Endodermal cell (in vitro differentiated cells): ENCODE measurements at regions not wholly inside any gene's neighbourhood (a gene's known extent, or its start where the extent isn't known, plus 50 kb on each side); places are given as distances from the start of the nearest gene placed in this dataset.

Experiments used
- DNase-seq: peaks from one replicate; pipeline ENCODE4 v3.0.0-alpha.2; 2017
- H3K27ac ChIP-seq: 2 replicates; pipeline ENCODE4 v1.5.1; 2013; ENCODE audit warnings: mild to moderate bottlenecking, low read depth, low read length, moderate library complexity
- H3K27me3 ChIP-seq: 2 replicates; pipeline ENCODE4 v1.6.1; 2013; ENCODE audit warnings: mild to moderate bottlenecking, low read length, moderate library complexity; ENCODE audit not compliant: insufficient read depth, control insufficient read depth, poor library complexity, severe bottlenecking
- H3K36me3 ChIP-seq: 2 replicates; pipeline ENCODE4 v1.7.0; 2013; ENCODE audit warnings: mild to moderate bottlenecking, low read length, moderate library complexity; ENCODE audit not compliant: control insufficient read depth, insufficient read depth
- H3K4me1 ChIP-seq: one replicate; pipeline ENCODE4 v1.7.0; 2013; ENCODE audit warnings: low read length; ENCODE audit not compliant: control insufficient read depth, insufficient read depth
- H3K4me3 ChIP-seq: 2 replicates; pipeline ENCODE4 v1.5.1; 2013; ENCODE audit warnings: mild to moderate bottlenecking, low read length, moderate library complexity
- H3K9ac ChIP-seq: 2 replicates; pipeline ENCODE4 v1.6.1; 2013; ENCODE audit warnings: mild to moderate bottlenecking, low read length, moderate library complexity; ENCODE audit not compliant: poor library complexity, severe bottlenecking; ENCODE audit errors: extremely low read depth
- H3K9me3 ChIP-seq: 2 replicates; pipeline ENCODE4 v1.6.1; 2013; ENCODE audit warnings: mild to moderate bottlenecking, low read length, moderate library complexity; ENCODE audit not compliant: control insufficient read depth
- H3K27ac Mint-ChIP-seq: 2 replicates; pipeline ENCODE4 v1.8.0; 2020; ENCODE audit warnings: mixed read lengths
- H3K27me3 Mint-ChIP-seq: 2 replicates; pipeline ENCODE4 v1.8.0; 2021; ENCODE audit warnings: mild to moderate bottlenecking, mixed read lengths; ENCODE audit not compliant: insufficient read depth
- H3K36me3 Mint-ChIP-seq: 2 replicates; pipeline ENCODE4 v1.8.0; 2020; ENCODE audit warnings: low read depth, mixed read lengths
- H3K4me1 Mint-ChIP-seq: 2 replicates; pipeline ENCODE4 v1.8.0; 2020; ENCODE audit warnings: mixed read lengths
- H3K4me3 Mint-ChIP-seq: 2 replicates; pipeline ENCODE4 v1.8.0; 2020; ENCODE audit warnings: mild to moderate bottlenecking, moderate library complexity, mixed read lengths
- H3K9me3 Mint-ChIP-seq: 2 replicates; pipeline ENCODE4 v1.8.0; 2020; ENCODE audit warnings: mild to moderate bottlenecking, mixed read lengths
- WGBS, 2 experiments: methylation state at CpG; one replicate each; pipeline versions ENCODE4 v1.1.5 to v1.1.7; 2013; ENCODE audit warnings: missing lambda C conversion rate in 2 of 2, mixed read lengths in 1 of 2; ENCODE audit not compliant: insufficient coverage in 1 of 2, insufficient read length in 1 of 2; 5-methylcytosine and 5-hydroxymethylcytosine counted together
- TF ChIP-seq, protein P1 (sequence below): fragments of 200-600 bp; sonication (generic); conservative IDR thresholded peaks from 2 replicates; pipeline ENCODE4 v1.5.0; 2021; ENCODE audit warnings: antibody characterized with exemption, mild to moderate bottlenecking

DNA sequence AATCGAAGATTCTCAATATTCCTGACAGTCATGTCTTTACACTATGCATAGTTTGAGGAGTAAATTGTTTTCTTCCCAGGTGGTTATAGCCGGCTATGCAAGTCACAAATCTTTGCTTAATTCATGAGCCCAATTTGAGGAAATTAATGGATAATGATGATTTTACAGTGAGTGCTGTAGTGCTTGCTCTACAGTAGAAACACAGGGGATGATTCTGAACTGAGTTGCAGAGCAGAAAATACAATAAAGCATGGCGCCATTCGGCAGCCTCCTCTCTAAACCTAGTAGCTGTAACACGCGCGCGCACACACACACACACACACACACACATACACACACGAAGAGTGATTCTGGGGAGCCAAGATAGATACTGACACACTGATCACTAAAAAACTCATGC, 181.7 kb upstream of the DPH6 start:
- DNase-seq, result no peak
- Histone ChIP-seq H3K9me3 (no peaks in the 10 kb centered on the region), H3K9ac (no peak overlapping the region), H3K36me3 (no peaks in the 10 kb centered on the region), H3K27ac (no peak overlapping the region), H3K27me3 (no peaks in the 10 kb centered on the region), H3K4me3 (no peak overlapping the region), H3K4me1 (no peaks in the 10 kb centered on the region)
- H3K4me1 Mint-ChIP-seq, result peaks cover 8% of the 10 kb centered on the region
- no peak overlapping the region for H3K27ac Mint-ChIP-seq
- TF ChIP-seq, protein P1, sequence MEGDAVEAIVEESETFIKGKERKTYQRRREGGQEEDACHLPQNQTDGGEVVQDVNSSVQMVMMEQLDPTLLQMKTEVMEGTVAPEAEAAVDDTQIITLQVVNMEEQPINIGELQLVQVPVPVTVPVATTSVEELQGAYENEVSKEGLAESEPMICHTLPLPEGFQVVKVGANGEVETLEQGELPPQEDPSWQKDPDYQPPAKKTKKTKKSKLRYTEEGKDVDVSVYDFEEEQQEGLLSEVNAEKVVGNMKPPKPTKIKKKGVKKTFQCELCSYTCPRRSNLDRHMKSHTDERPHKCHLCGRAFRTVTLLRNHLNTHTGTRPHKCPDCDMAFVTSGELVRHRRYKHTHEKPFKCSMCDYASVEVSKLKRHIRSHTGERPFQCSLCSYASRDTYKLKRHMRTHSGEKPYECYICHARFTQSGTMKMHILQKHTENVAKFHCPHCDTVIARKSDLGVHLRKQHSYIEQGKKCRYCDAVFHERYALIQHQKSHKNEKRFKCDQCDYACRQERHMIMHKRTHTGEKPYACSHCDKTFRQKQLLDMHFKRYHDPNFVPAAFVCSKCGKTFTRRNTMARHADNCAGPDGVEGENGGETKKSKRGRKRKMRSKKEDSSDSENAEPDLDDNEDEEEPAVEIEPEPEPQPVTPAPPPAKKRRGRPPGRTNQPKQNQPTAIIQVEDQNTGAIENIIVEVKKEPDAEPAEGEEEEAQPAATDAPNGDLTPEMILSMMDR, result no peak
- H3K27me3 Mint-ChIP-seq, result no peaks in the 10 kb centered on the region
- H3K9me3 Mint-ChIP-seq, result no peaks in the 10 kb centered on the region
- WGBS, 2 experiments, result 81 to 85% methylated on average over 6 to 9 of the region's 9 CpGs
- no peak overlapping the region for H3K4me3 Mint-ChIP-seq
- no peaks in the 10 kb centered on the region for H3K36me3 Mint-ChIP-seq

DNA sequence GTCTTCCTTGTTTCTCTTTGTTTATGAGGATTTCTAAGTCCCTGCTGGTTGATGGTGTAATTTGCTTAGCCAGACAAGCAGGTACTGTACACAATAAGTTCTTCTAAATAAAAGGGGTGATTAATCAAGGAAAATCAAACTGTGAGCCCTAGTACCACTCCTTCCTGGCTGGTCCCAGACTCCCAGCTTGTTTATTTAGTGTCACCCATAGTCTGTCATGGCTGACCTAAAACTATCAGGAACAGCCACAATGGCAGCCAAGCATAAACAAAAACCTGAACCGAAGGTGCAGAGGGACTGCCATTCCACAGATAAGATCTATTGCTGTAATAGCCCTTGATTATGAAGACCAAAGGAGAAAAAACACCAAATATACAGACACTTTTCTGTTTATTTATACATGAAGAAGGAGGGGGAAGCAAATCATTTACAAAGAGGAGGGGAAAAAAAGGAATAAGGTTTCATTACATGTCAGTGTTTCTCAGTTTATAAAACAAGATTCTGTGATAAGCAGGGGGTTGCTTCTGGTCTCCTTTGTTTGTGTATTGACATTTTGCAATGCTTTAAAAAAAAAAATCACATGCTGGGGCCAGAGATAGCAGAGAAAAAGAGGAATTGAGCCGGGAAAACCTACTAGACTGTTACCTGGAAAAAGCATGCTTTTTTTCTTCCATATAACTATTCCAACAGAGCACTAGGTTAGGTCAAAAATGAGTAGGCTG, 182.4 kb upstream of the DPH6 start:
- Mint-ChIP-seq H3K9me3 (no peaks in the 10 kb centered on the region), H3K27ac (no peak overlapping the region), H3K27me3 (no peaks in the 10 kb centered on the region), H3K36me3 (no peaks in the 10 kb centered on the region), H3K4me3 (no peak overlapping the region), H3K4me1 (peaks cover 8% of the 10 kb centered on the region)
- no peaks in the 10 kb centered on the region for H3K36me3 ChIP-seq
- H3K9ac ChIP-seq, result no peak overlapping the region
- H3K4me1 ChIP-seq, result no peaks in the 10 kb centered on the region
- no peaks in the 10 kb centered on the region for H3K9me3 ChIP-seq
- no peaks in the 10 kb centered on the region for H3K27me3 ChIP-seq
- no peak overlapping the region for H3K27ac ChIP-seq
- no peak overlapping the region for H3K4me3 ChIP-seq
- WGBS, 2 experiments, result 63% methylated on average over 2 of the region's 2 CpGs; no CpG with 5 or more reads in 1 of the 2 experiments
- DNase-seq, result no peak
- TF ChIP-seq, protein P1, result no peak

DNA sequence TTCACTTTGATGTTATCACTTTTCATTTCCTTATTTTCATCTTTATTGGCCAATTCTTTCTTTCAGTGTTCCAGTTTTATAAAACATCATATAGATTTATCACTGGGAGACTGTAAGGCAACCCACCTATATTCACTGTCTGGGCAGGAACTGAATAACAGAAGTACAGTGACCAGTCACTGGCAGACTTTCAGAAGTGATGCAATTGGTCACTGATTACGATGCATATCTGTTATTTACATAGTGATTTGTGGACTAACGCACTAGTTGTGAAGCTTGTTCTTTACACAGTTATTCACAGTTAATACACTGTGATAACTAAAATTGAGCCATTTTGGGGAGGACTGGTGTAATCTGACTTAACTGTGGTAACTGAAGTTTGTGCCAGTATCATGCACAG, 190.2 kb upstream of the DPH6 start:
- no peaks in the 10 kb centered on the region for H3K9me3 Mint-ChIP-seq
- Histone ChIP-seq H3K9me3 (no peaks in the 10 kb centered on the region), H3K27ac (no peak overlapping the region), H3K27me3 (no peaks in the 10 kb centered on the region), H3K36me3 (no peaks in the 10 kb centered on the region), H3K9ac (no peak overlapping the region), H3K4me1 (no peaks in the 10 kb centered on the region), H3K4me3 (no peak overlapping the region)
- no peaks in the 10 kb centered on the region for H3K36me3 Mint-ChIP-seq
- no peak for DNase-seq
- H3K4me1 Mint-ChIP-seq, result no peaks in the 10 kb centered on the region
- H3K27ac Mint-ChIP-seq, result no peak overlapping the region
- TF ChIP-seq, protein P1, result no peak
- no peaks in the 10 kb centered on the region for H3K27me3 Mint-ChIP-seq
- H3K4me3 Mint-ChIP-seq, result no peak overlapping the region
- WGBS, 2 experiments, result 100% methylated on average over 2 of the region's 2 CpGs; no CpG with 5 or more reads in 1 of the 2 experiments
